Thyroid gland (tissue), 4 donors: ENCODE measurements at regions not wholly inside any gene's neighbourhood (a gene's known extent, or its start where the extent isn't known, plus 50 kb on each side); places are given as distances from the start of the nearest gene placed in this dataset.

ENCODE experiments used
- CTCF ChIP-seq, 6 experiments: fragments of 200-600 bp in 3 of 6; fragments of 450-650 bp in 3 of 6; sonication (generic) in 3 of 6; IDR thresholded peaks; one replicate each; pipeline ENCODE4 v1.5.1; 2016 to 2019; ENCODE audit warnings: antibody characterized with exemption in 6 of 6, mild to moderate bottlenecking in 2 of 6, inconsistent platforms in 1 of 6, moderate library complexity in 1 of 6
- POLR2A ChIP-seq, 2 donors: fragments of 450-650 bp; IDR thresholded peaks; one replicate each; pipeline ENCODE4 v1.6.1; 2017; ENCODE audit warnings: antibody characterized with exemption in 2 of 2, mild to moderate bottlenecking in 2 of 2, moderate library complexity in 1 of 2

- TF ChIP-seq CTCF (IDR thresholded peaks at IDR 0.05) (no peak), POLR2A (IDR thresholded peaks at IDR 0.05) (no peak)
These were observed 116.8 kb upstream of the HNMT start for GRCh38 chr2:137847443-137847842.
